HEK293 (cell line): ENCODE measurements at regions not wholly inside any gene's neighbourhood (a gene's known extent, or its start where the extent isn't known, plus 50 kb on each side); places are given as distances from the start of the nearest gene placed in this dataset.

Source experiments
- CTCF ChIA-PET: fragments of 350-600 bp; formaldehyde crosslinking; extraction: SDS; loops from one replicate; lab custom pipeline; 2021; ENCODE audit warnings: antibody characterized with exemption; lab: Yijun Ruan, JAX
- POLR2A ChIA-PET: fragments of 300-600 bp; formaldehyde crosslinking; extraction: SDS; loops from one replicate; lab custom pipeline; 2020; ENCODE audit warnings: antibody characterized with exemption, inconsistent platforms; lab: Yijun Ruan, JAX
- H3K27ac ChIP-seq: fragments of 200-500 bp; sonication (Bioruptor generic); 2 replicates; pipeline ENCODE4 v1.5.1; 2014; ENCODE audit warnings: low read depth, low read length, control low read depth, inconsistent platforms; ENCODE audit errors: extremely low read depth
- H3K36me3 ChIP-seq, 2 experiments: fragments of 200-500 bp in 1 of 2; sonication (Bioruptor generic) in 1 of 2; 1 replicate in 1 of 2; 2 replicates in 1 of 2; pipeline ENCODE4 v1.5.1; 2014 to 2017; ENCODE audit warnings: inconsistent platforms in 2 of 2, low read length in 2 of 2; ENCODE audit not compliant: control insufficient read depth in 2 of 2, insufficient read depth in 1 of 2
- H3K4me1 ChIP-seq: fragments of 200-500 bp; sonication (Bioruptor generic); 2 replicates; pipeline ENCODE4 v1.5.1; 2014; ENCODE audit warnings: mild to moderate bottlenecking, low read length, inconsistent platforms; ENCODE audit not compliant: control insufficient read depth, insufficient read depth
- H3K4me3 ChIP-seq: 2 replicates; pipeline ENCODE4 v1.5.1; 2011; ENCODE audit warnings: low read depth, mild to moderate bottlenecking, control low read depth, low read length, moderate library complexity
- H3K9me3 ChIP-seq: fragments of 200-500 bp; sonication (Bioruptor generic); 2 replicates; pipeline ENCODE4 v1.5.1; 2014; ENCODE audit warnings: low read depth, low read length, inconsistent platforms; ENCODE audit not compliant: control insufficient read depth, insufficient read depth
- GLI4 ChIP-seq: fragments of 450-650 bp; formaldehyde crosslinking; IDR thresholded peaks from 2 replicates; pipeline ENCODE4 v1.5.1; 2016; ENCODE audit warnings: missing biosample characterization, missing genetic modification characterization
- GLIS2 ChIP-seq: fragments of 450-650 bp; formaldehyde crosslinking; IDR thresholded peaks from 2 replicates; pipeline ENCODE4 v1.5.1; 2016; ENCODE audit warnings: missing biosample characterization, missing genetic modification characterization
- KLF1 ChIP-seq: fragments of 450-650 bp; formaldehyde crosslinking; IDR thresholded peaks from 2 replicates; pipeline ENCODE4 v1.5.1; 2016; ENCODE audit warnings: missing biosample characterization, missing genetic modification characterization
- KLF9 ChIP-seq: fragments of 450-650 bp; formaldehyde crosslinking; IDR thresholded peaks from 2 replicates; pipeline ENCODE4 v1.5.1; 2016; ENCODE audit warnings: missing biosample characterization, missing genetic modification characterization, low read depth
- YY2 ChIP-seq: fragments of 450-650 bp; formaldehyde crosslinking; IDR thresholded peaks from 2 replicates; pipeline ENCODE4 v1.5.1; 2016; ENCODE audit warnings: missing biosample characterization, missing genetic modification characterization
- ZFP3 ChIP-seq: fragments of 450-650 bp; formaldehyde crosslinking; IDR thresholded peaks from 2 replicates; pipeline ENCODE4 v1.5.1; 2016; ENCODE audit warnings: low read depth, missing biosample characterization, missing genetic modification characterization
- ZNF214 ChIP-seq: fragments of 450-650 bp; formaldehyde crosslinking; IDR thresholded peaks from 2 replicates; pipeline ENCODE4 v1.5.1; 2017; ENCODE audit warnings: missing biosample characterization, mild to moderate bottlenecking, missing genetic modification characterization, borderline replicate concordance
- ZNF23 ChIP-seq: fragments of 450-650 bp; formaldehyde crosslinking; IDR thresholded peaks from 2 replicates; pipeline ENCODE4 v1.5.1; 2016; ENCODE audit warnings: missing biosample characterization, missing genetic modification characterization, borderline replicate concordance
- ZNF335 ChIP-seq: fragments of 450-650 bp; formaldehyde crosslinking; conservative IDR thresholded peaks from 2 replicates; pipeline ENCODE4 v1.5.1; 2016; ENCODE audit warnings: missing biosample characterization, missing genetic modification characterization
- ZNF530 ChIP-seq: fragments of 450-650 bp; formaldehyde crosslinking; IDR thresholded peaks from 2 replicates; pipeline ENCODE4 v1.5.1; 2016; ENCODE audit warnings: low read depth, missing biosample characterization, missing genetic modification characterization
- ZNF600 ChIP-seq: fragments of 450-650 bp; formaldehyde crosslinking; IDR thresholded peaks from 2 replicates; pipeline ENCODE4 v1.5.1; 2016; ENCODE audit warnings: missing biosample characterization, missing genetic modification characterization
- ZNF626 ChIP-seq: fragments of 450-650 bp; sonication (Bioruptor Pico); formaldehyde crosslinking; IDR thresholded peaks from 2 replicates; pipeline ENCODE4 v1.5.1; 2018; ENCODE audit warnings: missing biosample characterization, missing genetic modification characterization, inconsistent platforms
- ZNF654 ChIP-seq: fragments of 450-650 bp; formaldehyde crosslinking; IDR thresholded peaks from 2 replicates; pipeline ENCODE4 v1.5.1; 2016; ENCODE audit warnings: low read depth, missing biosample characterization, missing genetic modification characterization
- ZNF768 ChIP-seq: fragments of 450-650 bp; formaldehyde crosslinking; IDR thresholded peaks from 2 replicates; pipeline ENCODE4 v1.5.1; 2018; ENCODE audit warnings: missing biosample characterization, mild to moderate bottlenecking, missing genetic modification characterization
- TF ChIP-seq, protein P1 (sequence below): fragments of 450-650 bp; formaldehyde crosslinking; IDR thresholded peaks from 2 replicates; pipeline ENCODE4 v1.5.1; 2016; ENCODE audit warnings: missing biosample characterization, missing genetic modification characterization
- TF ChIP-seq, protein P2 (sequence below): fragments of 450-650 bp; IDR thresholded peaks from 2 replicates; pipeline ENCODE4 v1.5.1; 2018; ENCODE audit warnings: missing biosample characterization, missing genetic modification characterization
- TF ChIP-seq, protein P3 (sequence below): fragments of 450-650 bp; formaldehyde crosslinking; IDR thresholded peaks from 2 replicates; pipeline ENCODE4 v1.5.1; 2016; ENCODE audit warnings: missing biosample characterization, missing genetic modification characterization
- TF ChIP-seq, protein P4 (sequence below): fragments of 450-650 bp; formaldehyde crosslinking; IDR thresholded peaks from 2 replicates; pipeline ENCODE4 v1.5.1; 2017; ENCODE audit warnings: missing biosample characterization, mild to moderate bottlenecking, missing genetic modification characterization, moderate library complexity
- TF ChIP-seq, protein P5 (sequence below): sonication (generic); formaldehyde crosslinking; IDR thresholded peaks from 2 replicates; pipeline ENCODE4 v1.8.1; 2022; ENCODE audit warnings: mild to moderate bottlenecking, moderate library complexity, missing genetic modification reagents
- TF ChIP-seq, protein P6 (sequence below): fragments of 450-650 bp; formaldehyde crosslinking; IDR thresholded peaks from 2 replicates; pipeline ENCODE4 v1.5.1; 2017; ENCODE audit warnings: missing biosample characterization, missing genetic modification characterization

DNA sequence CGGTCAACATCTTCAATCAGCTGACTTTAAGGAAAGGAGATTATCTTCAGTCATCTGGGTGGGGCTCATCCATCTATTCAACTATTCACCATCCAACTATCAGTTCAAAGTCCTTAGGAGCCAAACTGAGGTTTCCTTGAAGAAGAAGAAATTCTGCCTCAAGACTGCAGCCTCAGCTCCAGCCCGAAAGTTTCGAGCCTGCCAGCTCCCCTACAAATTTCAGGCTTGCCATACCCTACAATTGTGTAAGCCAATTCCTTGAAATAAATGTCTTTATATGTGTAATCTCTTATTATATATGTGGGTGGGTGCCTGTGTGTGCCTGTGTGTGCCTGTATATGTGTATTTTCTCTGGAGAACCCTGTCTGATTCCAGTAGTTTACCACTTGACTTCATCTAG, 447.8 kb downstream of the INHBA start (continued):
- TF ChIP-seq ZNF626 (no peak), ZNF23 (tag by site-specific recombination) (no peak), ZFP3 (tag by site-specific recombination) (no peak), ZNF530 (tag by site-specific recombination) (no peak), ZNF768 (tag by site-specific recombination) (no peak)
- TF ChIP-seq, all 188 proteins: peak for 0

DNA sequence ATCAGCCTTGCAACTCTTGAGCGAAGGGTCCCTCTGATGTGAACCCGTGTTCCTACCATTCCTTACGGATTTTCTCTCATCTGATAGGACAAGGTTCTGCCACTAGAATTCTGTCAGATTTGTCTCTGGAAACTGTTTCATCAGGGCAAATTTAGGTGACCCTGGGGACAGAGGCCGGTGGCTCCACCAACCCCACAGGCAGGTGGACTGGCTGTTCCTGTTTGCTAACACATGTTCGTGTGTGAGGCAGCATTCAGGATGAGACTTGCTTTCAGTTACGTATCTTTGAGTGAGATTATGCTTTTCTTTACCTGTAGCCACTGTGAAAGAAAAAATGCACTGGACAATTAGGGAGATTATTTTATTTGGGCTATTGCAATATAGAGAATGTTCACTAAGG, 449.9 kb downstream of the INHBA start:
- Histone ChIP-seq H3K9me3 (no peaks in the 10 kb centered on the region), H3K4me1 (peaks cover 3% of the 10 kb centered on the region), H3K27ac (no peak overlapping the region), H3K36me3 (no peaks in the 10 kb centered on the region), H3K4me3 (no peak overlapping the region)
- TF ChIP-seq ZNF335 (tag by site-specific recombination) (no peak), ZNF214 (tag by site-specific recombination) (no peak)
- TF ChIP-seq, protein P1, sequence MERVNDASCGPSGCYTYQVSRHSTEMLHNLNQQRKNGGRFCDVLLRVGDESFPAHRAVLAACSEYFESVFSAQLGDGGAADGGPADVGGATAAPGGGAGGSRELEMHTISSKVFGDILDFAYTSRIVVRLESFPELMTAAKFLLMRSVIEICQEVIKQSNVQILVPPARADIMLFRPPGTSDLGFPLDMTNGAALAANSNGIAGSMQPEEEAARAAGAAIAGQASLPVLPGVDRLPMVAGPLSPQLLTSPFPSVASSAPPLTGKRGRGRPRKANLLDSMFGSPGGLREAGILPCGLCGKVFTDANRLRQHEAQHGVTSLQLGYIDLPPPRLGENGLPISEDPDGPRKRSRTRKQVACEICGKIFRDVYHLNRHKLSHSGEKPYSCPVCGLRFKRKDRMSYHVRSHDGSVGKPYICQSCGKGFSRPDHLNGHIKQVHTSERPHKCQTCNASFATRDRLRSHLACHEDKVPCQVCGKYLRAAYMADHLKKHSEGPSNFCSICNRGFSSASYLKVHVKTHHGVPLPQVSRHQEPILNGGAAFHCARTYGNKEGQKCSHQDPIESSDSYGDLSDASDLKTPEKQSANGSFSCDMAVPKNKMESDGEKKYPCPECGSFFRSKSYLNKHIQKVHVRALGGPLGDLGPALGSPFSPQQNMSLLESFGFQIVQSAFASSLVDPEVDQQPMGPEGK = no peak
- TF ChIP-seq, protein P2, sequence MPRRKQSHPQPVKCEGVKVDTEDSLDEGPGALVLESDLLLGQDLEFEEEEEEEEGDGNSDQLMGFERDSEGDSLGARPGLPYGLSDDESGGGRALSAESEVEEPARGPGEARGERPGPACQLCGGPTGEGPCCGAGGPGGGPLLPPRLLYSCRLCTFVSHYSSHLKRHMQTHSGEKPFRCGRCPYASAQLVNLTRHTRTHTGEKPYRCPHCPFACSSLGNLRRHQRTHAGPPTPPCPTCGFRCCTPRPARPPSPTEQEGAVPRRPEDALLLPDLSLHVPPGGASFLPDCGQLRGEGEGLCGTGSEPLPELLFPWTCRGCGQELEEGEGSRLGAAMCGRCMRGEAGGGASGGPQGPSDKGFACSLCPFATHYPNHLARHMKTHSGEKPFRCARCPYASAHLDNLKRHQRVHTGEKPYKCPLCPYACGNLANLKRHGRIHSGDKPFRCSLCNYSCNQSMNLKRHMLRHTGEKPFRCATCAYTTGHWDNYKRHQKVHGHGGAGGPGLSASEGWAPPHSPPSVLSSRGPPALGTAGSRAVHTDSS (tag by site-specific recombination) = no peak
- TF ChIP-seq, protein P3, sequence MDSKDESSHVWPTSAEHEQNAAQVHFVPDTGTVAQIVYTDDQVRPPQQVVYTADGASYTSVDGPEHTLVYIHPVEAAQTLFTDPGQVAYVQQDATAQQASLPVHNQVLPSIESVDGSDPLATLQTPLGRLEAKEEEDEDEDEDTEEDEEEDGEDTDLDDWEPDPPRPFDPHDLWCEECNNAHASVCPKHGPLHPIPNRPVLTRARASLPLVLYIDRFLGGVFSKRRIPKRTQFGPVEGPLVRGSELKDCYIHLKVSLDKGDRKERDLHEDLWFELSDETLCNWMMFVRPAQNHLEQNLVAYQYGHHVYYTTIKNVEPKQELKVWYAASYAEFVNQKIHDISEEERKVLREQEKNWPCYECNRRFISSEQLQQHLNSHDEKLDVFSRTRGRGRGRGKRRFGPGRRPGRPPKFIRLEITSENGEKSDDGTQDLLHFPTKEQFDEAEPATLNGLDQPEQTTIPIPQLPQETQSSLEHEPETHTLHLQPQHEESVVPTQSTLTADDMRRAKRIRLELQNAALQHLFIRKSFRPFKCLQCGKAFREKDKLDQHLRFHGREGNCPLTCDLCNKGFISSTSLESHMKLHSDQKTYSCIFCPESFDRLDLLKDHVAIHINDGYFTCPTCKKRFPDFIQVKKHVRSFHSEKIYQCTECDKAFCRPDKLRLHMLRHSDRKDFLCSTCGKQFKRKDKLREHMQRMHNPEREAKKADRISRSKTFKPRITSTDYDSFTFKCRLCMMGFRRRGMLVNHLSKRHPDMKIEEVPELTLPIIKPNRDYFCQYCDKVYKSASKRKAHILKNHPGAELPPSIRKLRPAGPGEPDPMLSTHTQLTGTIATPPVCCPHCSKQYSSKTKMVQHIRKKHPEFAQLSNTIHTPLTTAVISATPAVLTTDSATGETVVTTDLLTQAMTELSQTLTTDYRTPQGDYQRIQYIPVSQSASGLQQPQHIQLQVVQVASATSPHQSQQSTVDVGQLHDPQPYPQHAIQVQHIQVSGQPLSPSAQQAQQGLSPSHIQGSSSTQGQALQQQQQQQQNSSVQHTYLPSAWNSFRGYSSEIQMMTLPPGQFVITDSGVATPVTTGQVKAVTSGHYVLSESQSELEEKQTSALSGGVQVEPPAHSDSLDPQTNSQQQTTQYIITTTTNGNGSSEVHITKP = no peak
- POLR2A ChIA-PET = no interaction called here
- CTCF ChIA-PET = no interaction called here

DNA sequence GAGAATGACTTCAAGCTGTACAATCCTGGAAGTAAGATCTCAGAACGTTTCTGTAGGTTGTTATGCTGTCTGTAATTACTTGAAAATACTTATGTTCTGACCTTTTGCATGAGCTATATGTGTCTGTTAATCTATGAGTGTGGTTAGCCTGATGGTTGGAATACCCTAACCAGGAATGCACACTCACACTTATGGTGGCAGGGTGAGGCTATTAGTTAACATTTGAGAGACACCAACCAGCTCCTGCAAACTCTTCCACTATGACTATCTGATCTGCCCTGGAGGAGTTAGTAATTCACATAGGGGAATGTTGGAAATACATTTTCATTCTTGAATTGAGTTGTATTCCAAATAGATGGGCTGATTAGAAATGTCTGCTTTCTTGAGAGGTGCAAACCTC, 450.3 kb downstream of the INHBA start:
- ChIA-PET POLR2A (no interaction called here), CTCF (interaction anchor here (0.9 kb wide), 1 partner anchor 249 kb away, joined by 4 read pairs; no protein-coding TSS in a partner anchor)
- H3K4me1 ChIP-seq = peaks cover 7% of the 10 kb centered on the region
- no peaks in the 10 kb centered on the region for H3K36me3 ChIP-seq
- H3K27ac ChIP-seq = no peak overlapping the region
- H3K4me3 ChIP-seq = no peak overlapping the region
- H3K9me3 ChIP-seq = no peaks in the 10 kb centered on the region
- TF ChIP-seq KLF1 (tag by site-specific recombination) (no peak), GLIS2 (no peak), GLI4 (no peak), KLF9 (tag by site-specific recombination) (no peak), ZNF654 (tag by site-specific recombination) (no peak), YY2 (tag by site-specific recombination) (no peak), ZNF600 (tag by site-specific recombination) (no peak)
- TF ChIP-seq, protein P4, sequence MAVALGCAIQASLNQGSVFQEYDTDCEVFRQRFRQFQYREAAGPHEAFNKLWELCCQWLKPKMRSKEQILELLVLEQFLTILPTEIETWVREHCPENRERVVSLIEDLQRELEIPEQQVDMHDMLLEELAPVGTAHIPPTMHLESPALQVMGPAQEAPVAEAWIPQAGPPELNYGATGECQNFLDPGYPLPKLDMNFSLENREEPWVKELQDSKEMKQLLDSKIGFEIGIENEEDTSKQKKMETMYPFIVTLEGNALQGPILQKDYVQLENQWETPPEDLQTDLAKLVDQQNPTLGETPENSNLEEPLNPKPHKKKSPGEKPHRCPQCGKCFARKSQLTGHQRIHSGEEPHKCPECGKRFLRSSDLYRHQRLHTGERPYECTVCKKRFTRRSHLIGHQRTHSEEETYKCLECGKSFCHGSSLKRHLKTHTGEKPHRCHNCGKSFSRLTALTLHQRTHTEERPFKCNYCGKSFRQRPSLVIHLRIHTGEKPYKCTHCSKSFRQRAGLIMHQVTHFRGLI (tag by site-specific recombination) = no peak
- TF ChIP-seq, protein P5, sequence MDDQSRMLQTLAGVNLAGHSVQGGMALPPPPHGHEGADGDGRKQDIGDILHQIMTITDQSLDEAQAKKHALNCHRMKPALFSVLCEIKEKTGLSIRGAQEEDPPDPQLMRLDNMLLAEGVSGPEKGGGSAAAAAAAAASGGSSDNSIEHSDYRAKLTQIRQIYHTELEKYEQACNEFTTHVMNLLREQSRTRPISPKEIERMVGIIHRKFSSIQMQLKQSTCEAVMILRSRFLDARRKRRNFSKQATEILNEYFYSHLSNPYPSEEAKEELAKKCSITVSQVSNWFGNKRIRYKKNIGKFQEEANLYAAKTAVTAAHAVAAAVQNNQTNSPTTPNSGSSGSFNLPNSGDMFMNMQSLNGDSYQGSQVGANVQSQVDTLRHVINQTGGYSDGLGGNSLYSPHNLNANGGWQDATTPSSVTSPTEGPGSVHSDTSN (CRISPR knock-in tag) = no peak
- TF ChIP-seq, protein P6, sequence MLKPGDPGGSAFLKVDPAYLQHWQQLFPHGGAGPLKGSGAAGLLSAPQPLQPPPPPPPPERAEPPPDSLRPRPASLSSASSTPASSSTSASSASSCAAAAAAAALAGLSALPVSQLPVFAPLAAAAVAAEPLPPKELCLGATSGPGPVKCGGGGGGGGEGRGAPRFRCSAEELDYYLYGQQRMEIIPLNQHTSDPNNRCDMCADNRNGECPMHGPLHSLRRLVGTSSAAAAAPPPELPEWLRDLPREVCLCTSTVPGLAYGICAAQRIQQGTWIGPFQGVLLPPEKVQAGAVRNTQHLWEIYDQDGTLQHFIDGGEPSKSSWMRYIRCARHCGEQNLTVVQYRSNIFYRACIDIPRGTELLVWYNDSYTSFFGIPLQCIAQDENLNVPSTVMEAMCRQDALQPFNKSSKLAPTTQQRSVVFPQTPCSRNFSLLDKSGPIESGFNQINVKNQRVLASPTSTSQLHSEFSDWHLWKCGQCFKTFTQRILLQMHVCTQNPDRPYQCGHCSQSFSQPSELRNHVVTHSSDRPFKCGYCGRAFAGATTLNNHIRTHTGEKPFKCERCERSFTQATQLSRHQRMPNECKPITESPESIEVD (tag by site-specific recombination) = no peak
